ENCODE measurements at regions not wholly inside any gene's neighbourhood (a gene's known extent, or its start where the extent isn't known, plus 50 kb on each side); places are given as distances from the start of the nearest gene placed in this dataset.

DNA sequence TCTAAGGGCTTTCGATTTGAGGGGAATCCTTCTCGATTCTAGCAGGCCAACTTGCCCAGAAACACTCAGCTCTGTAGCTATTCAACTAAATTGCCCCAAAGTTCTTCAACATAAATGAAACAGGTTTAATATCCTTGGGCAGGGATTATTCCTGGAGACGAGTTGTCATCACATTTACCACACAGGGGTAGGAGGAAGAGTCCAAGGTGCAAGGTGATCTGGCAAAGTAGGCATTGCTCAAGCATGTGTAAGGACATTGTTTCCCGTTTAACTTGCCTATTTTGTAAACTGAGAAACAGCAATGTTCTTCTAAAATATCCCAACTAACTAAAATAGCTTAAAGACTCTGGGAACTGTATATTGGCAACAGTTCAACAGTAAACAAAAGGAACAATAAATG is 814.3 kb downstream of the BCL11A start:
- H3K36me3 ChIP-seq (ENCODE audit: control insufficient read depth, insufficient read depth, low read length): no peaks in the 10 kb centered on the region
- Mint-ChIP-seq H3K9me3 (no peaks in the 10 kb centered on the region), H3K27me3 (ENCODE audit: insufficient read depth) (no peaks in the 10 kb centered on the region), H3K36me3 (ENCODE audit: low read depth) (no peaks in the 10 kb centered on the region), H3K4me1 (no peaks in the 10 kb centered on the region), H3K27ac (no peak overlapping the region), H3K4me3 (no peak overlapping the region)
- TF ChIP-seq CTCF (conservative IDR thresholded peaks at IDR 0.05): no peak
- H3K9me3 ChIP-seq (ENCODE audit: control insufficient read depth, low read length): no peaks in the 10 kb centered on the region
- H3K4me1 ChIP-seq (ENCODE audit: control insufficient read depth, insufficient read depth, low read length): no peaks in the 10 kb centered on the region
- H3K4me3 ChIP-seq (ENCODE audit: low read length): no peak overlapping the region
- no peak overlapping the region for H3K27ac ChIP-seq (ENCODE audit: low read depth, low read length)
- DNase-seq: no peak
- no peaks in the 10 kb centered on the region for H3K27me3 ChIP-seq (ENCODE audit: control insufficient read depth, insufficient read depth, low read length, poor library complexity, severe bottlenecking)
- no peak overlapping the region for H3K9ac ChIP-seq (ENCODE audit: extremely low read depth, low read length, poor library complexity, severe bottlenecking)
- 92 to 94% methylated on average over 2 to 4 of the region's 4 CpGs for WGBS, 2 experiments (ENCODE audit: insufficient coverage in 1 of 2, insufficient read length in 1 of 2)

DNA sequence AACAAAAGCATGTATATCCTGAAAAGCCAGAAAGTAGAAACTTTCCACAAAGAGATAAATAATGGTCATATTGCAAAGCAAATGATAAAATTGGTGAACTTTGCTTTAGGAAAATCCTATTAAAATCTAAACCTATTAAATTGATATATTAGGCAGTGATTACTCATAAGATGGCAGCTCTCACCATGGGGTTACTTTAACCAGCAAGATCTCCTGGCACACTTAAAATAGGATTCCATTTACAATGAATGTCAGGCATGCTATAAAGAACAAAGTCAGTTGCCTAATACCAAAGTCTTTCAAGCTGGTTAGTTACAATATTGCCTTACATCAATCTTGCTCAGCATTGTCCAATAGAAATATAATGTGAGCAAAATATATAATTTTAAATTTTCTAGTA is 816.2 kb downstream of the BCL11A start:
- H3K36me3 ChIP-seq (ENCODE audit: control insufficient read depth, insufficient read depth, low read length): no peaks in the 10 kb centered on the region
- no peak overlapping the region for H3K4me3 ChIP-seq (ENCODE audit: low read length)
- no peaks in the 10 kb centered on the region for H3K4me1 ChIP-seq (ENCODE audit: control insufficient read depth, insufficient read depth, low read length)
- no peaks in the 10 kb centered on the region for H3K9me3 ChIP-seq (ENCODE audit: control insufficient read depth, low read length)
- no peak overlapping the region for H3K9ac ChIP-seq (ENCODE audit: extremely low read depth, low read length, poor library complexity, severe bottlenecking)
- TF ChIP-seq CTCF (conservative IDR thresholded peaks at IDR 0.05): no peak
- Mint-ChIP-seq H3K27ac (no peak overlapping the region), H3K4me3 (no peak overlapping the region), H3K9me3 (no peaks in the 10 kb centered on the region), H3K27me3 (ENCODE audit: insufficient read depth) (no peaks in the 10 kb centered on the region), H3K4me1 (peaks cover 15% of the 10 kb centered on the region), H3K36me3 (ENCODE audit: low read depth) (no peaks in the 10 kb centered on the region)
- no peak for DNase-seq
- H3K27ac ChIP-seq (ENCODE audit: low read depth, low read length): no peak overlapping the region
- H3K27me3 ChIP-seq (ENCODE audit: control insufficient read depth, insufficient read depth, low read length, poor library complexity, severe bottlenecking): no peaks in the 10 kb centered on the region

DNA sequence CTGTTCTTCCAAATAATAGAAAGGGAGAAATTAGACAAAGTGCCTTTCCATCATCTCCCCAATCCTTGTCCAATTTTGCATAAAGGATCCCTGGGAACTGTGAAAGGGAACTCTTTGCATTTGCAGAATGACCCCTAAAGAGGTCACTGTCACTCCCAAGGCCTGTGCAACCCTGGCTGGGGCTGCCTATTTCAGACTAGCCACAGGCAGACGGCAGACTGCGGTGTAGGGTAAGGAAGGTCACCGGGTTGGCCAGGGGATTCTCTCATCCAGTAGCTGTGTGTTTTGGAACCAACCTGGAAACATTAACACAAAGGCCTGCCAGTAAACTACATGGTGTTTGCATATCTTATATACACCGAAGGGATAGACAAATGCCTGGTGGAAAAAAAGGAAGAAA is 818.7 kb downstream of the BCL11A start:
- Mint-ChIP-seq H3K36me3 (ENCODE audit: low read depth) (no peaks in the 10 kb centered on the region), H3K4me3 (no peak overlapping the region), H3K27me3 (ENCODE audit: insufficient read depth) (no peaks in the 10 kb centered on the region), H3K4me1 (peaks cover 15% of the 10 kb centered on the region), H3K27ac (no peak overlapping the region), H3K9me3 (no peaks in the 10 kb centered on the region)
- no peaks in the 10 kb centered on the region for H3K9me3 ChIP-seq (ENCODE audit: control insufficient read depth, low read length)
- DNase-seq: no peak
- no peaks in the 10 kb centered on the region for H3K27me3 ChIP-seq (ENCODE audit: control insufficient read depth, insufficient read depth, low read length, poor library complexity, severe bottlenecking)
- no peak overlapping the region for H3K9ac ChIP-seq (ENCODE audit: extremely low read depth, low read length, poor library complexity, severe bottlenecking)
- peak overlapping the region; percentile 52 for H3K27ac ChIP-seq (ENCODE audit: low read depth, low read length)
- TF ChIP-seq CTCF (conservative IDR thresholded peaks at IDR 0.05): no peak
- no peaks in the 10 kb centered on the region for H3K36me3 ChIP-seq (ENCODE audit: control insufficient read depth, insufficient read depth, low read length)
- 89% methylated on average over 4 of the region's 4 CpGs; no CpG with 5 or more reads in 1 of the 2 experiments for WGBS, 2 experiments (ENCODE audit: insufficient coverage in 1 of 2, insufficient read length in 1 of 2)
- no peak overlapping the region for H3K4me3 ChIP-seq (ENCODE audit: low read length)
- no peaks in the 10 kb centered on the region for H3K4me1 ChIP-seq (ENCODE audit: control insufficient read depth, insufficient read depth, low read length)

Data from endodermal cell (in vitro differentiated cells).